OCI-LY7 (cell line): ENCODE measurements at regions not wholly inside any gene's neighbourhood (a gene's known extent, or its start where the extent isn't known, plus 50 kb on each side); places are given as distances from the start of the nearest gene placed in this dataset.
A peak's percentile ranks its signal among the peaks of the same experiment; 100 is the strongest.

Source experiments
- BruUV-seq: library from RNA; stranded (reverse); fragments of 400-500 nt; replicated peaks from 2 replicates; lab custom pipeline; 2021; lab: Mats Ljungman, UMichigan
- CTCF ChIA-PET: fragments of 300-600 bp; sonication (Branson Sonifier 250); formaldehyde crosslinking; loops from one replicate; lab custom pipeline; 2022; ENCODE audit warnings: antibody characterized with exemption; ENCODE audit not compliant: unreplicated experiment; lab: Charles Lee
- POLR2A ChIA-PET: fragments of 300-600 bp; sonication (Branson Sonifier 250); formaldehyde crosslinking; loops from one replicate; lab custom pipeline; 2022; ENCODE audit warnings: antibody characterized with exemption; lab: Charles Lee
- DNase-seq: peaks from one replicate; pipeline ENCODE4 v3.0.0-alpha.2; 2015; ENCODE audit warnings: low spot score
- H2AFZ ChIP-seq: fragments of 200-600 bp; sonication (generic), shearing (Covaris generic); 2 replicates; pipeline ENCODE4 v1.6.1; 2014; ENCODE audit warnings: mild to moderate bottlenecking, antibody characterized with exemption, low read length, moderate library complexity
- H3K27ac ChIP-seq: fragments of 200-600 bp; sonication (generic); 2 replicates; pipeline ENCODE4 v1.5.1; 2014; ENCODE audit warnings: mixed run types, low read depth, mild to moderate bottlenecking, moderate library complexity, low read length, inconsistent platforms; ENCODE audit not compliant: poor library complexity, severe bottlenecking
- H3K36me3 ChIP-seq: fragments of 200-600 bp; sonication (generic); 2 replicates; pipeline ENCODE4 v1.6.1; 2014; ENCODE audit warnings: mild to moderate bottlenecking, antibody characterized with exemption, low read length, moderate library complexity, mixed read lengths; ENCODE audit not compliant: insufficient read depth
- H3K4me1 ChIP-seq: fragments of 200-600 bp; sonication (generic); 2 replicates; pipeline ENCODE4 v1.5.1; 2014; ENCODE audit warnings: mild to moderate bottlenecking, low read length; ENCODE audit not compliant: insufficient read depth, poor library complexity, severe bottlenecking
- H3K4me2 ChIP-seq: fragments of 200-600 bp; sonication (generic); 2 replicates; pipeline ENCODE4 v1.6.1; 2014; ENCODE audit warnings: mild to moderate bottlenecking, low read length
- H3K4me3 ChIP-seq: fragments of 200-600 bp; sonication (generic); 2 replicates; pipeline ENCODE4 v1.5.1; 2014; ENCODE audit warnings: mild to moderate bottlenecking, low read depth, low read length; ENCODE audit not compliant: poor library complexity, severe bottlenecking
- H3K79me2 ChIP-seq: fragments of 200-600 bp; sonication (generic); 2 replicates; pipeline ENCODE4 v1.6.1; 2016; ENCODE audit warnings: low read depth, mild to moderate bottlenecking, low read length, moderate library complexity, mixed read lengths; ENCODE audit not compliant: insufficient read depth
- H3K9me2 ChIP-seq: fragments of 200-600 bp; sonication (generic); 2 replicates; pipeline ENCODE4 v1.6.1; 2016; ENCODE audit warnings: mild to moderate bottlenecking, low read length, mixed read lengths; ENCODE audit not compliant: insufficient read depth
- H3K9me3 ChIP-seq: fragments of 200-600 bp; sonication (generic); 2 replicates; pipeline ENCODE4 v1.6.1; 2014; ENCODE audit warnings: mild to moderate bottlenecking, mixed run types, low read length, mixed read lengths
- H4K20me1 ChIP-seq: fragments of 200-600 bp; sonication (generic); 2 replicates; pipeline ENCODE4 v1.6.1; 2014; ENCODE audit warnings: mild to moderate bottlenecking, antibody characterized with exemption, low read length, moderate library complexity, mixed read lengths; ENCODE audit not compliant: insufficient read depth
- EZH2phosphoT487 ChIP-seq: fragments of 200-600 bp; sonication (generic); IDR thresholded peaks from 2 replicates; pipeline ENCODE4 v1.6.1; 2018; ENCODE audit warnings: low read depth, borderline replicate concordance, mild to moderate bottlenecking, mixed run types, antibody characterized with exemption, low read length, moderate library complexity, mixed read lengths
- intact Hi-C: fragments of 100-400 bp; cut with micrococcal nuclease; formaldehyde crosslinking; loops from one replicate; pipeline ENCODE4 v1.10.0; 2022; ENCODE audit not compliant: unreplicated experiment
- TF ChIP-seq, protein P1 (sequence below): fragments of 200-600 bp; sonication (generic); conservative IDR thresholded peaks from 2 replicates; pipeline ENCODE4 v1.5.1; 2014; ENCODE audit warnings: mild to moderate bottlenecking, antibody characterized with exemption, low read length, moderate library complexity, mixed read lengths

DNA sequence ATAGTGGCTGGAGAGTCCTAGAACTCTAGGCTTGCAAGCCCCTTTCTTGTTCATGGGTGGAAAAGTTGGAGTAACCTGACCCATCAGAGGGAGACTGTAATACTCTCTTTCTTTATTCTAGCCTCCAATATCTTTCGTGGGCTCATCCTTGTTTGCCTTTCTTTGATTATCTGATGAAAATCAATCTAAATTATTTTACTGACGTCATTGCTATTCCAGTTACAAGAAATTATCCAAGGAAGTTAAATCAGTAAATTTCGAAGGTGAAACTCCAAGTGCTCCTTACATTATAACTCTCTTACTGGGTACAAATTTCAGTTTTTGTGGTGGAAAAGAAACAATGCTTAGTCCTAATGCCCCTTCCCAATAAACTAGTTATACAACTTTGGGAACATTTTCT lies 412.9 kb downstream of the IDS start:
- Histone ChIP-seq H3K79me2 (no peaks in the 10 kb centered on the region), H4K20me1 (no peaks in the 10 kb centered on the region), H3K4me1 (no peaks in the 10 kb centered on the region), H3K27ac (no peak overlapping the region), H2AFZ (no peak overlapping the region), H3K4me3 (no peak overlapping the region), H3K9me3 (no peaks in the 10 kb centered on the region), H3K4me2 (no peak overlapping the region), H3K9me2 (no peaks in the 10 kb centered on the region), H3K36me3 (no peaks in the 10 kb centered on the region)
- no peak for DNase-seq
- ChIA-PET CTCF (no interaction called here), POLR2A (no interaction called here)
- no TSS peak for BruUV-seq
- TF ChIP-seq EZH2phosphoT487: no peak
- TF ChIP-seq, protein P1, sequence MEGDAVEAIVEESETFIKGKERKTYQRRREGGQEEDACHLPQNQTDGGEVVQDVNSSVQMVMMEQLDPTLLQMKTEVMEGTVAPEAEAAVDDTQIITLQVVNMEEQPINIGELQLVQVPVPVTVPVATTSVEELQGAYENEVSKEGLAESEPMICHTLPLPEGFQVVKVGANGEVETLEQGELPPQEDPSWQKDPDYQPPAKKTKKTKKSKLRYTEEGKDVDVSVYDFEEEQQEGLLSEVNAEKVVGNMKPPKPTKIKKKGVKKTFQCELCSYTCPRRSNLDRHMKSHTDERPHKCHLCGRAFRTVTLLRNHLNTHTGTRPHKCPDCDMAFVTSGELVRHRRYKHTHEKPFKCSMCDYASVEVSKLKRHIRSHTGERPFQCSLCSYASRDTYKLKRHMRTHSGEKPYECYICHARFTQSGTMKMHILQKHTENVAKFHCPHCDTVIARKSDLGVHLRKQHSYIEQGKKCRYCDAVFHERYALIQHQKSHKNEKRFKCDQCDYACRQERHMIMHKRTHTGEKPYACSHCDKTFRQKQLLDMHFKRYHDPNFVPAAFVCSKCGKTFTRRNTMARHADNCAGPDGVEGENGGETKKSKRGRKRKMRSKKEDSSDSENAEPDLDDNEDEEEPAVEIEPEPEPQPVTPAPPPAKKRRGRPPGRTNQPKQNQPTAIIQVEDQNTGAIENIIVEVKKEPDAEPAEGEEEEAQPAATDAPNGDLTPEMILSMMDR: no peak
- intact Hi-C loops: no loop called here

DNA sequence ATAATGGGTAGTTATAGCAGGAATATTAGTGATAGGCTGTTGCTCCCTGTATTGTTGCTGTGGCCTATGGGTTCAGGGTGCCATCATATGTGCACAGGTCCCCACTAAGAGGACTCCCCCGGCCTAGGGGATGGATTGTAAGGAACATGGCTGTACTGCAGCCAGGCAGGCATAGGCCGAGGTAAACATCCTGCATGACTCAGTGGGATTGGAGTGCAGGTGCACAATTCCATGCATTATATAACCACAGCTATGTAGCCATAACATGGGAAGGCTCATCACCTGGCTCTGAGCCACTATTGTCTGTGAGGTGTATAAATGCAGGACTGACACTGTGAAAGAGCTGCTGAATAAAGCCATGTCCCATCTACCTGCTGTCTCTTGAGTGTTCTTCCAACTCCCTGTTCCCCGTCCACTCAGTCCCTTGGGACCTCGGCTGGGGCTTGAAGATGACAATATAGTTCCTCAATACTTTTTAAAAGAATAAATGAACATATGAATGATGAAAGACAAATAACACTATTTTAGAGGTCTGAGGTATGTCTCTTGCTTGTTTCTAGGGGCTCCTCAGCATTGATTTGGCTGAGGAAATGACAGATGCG lies 425.2 kb downstream of the IDS start:
- no peaks in the 10 kb centered on the region for H3K36me3 ChIP-seq
- no peak overlapping the region for H2AFZ ChIP-seq
- H3K27ac ChIP-seq: no peak overlapping the region
- no peak overlapping the region for H3K4me3 ChIP-seq
- no peaks in the 10 kb centered on the region for H4K20me1 ChIP-seq
- POLR2A ChIA-PET: interaction anchor here (0.6 kb wide), 1 partner anchor 688 kb away, joined by 5 read pairs; no protein-coding TSS in a partner anchor
- no peaks in the 10 kb centered on the region for H3K9me3 ChIP-seq
- no peak overlapping the region for H3K4me2 ChIP-seq
- no peaks in the 10 kb centered on the region for H3K9me2 ChIP-seq
- peak; percentile 3 for DNase-seq
- no peaks in the 10 kb centered on the region for H3K4me1 ChIP-seq
- no peaks in the 10 kb centered on the region for H3K79me2 ChIP-seq
- no TSS peak for BruUV-seq
- intact Hi-C loops: loop anchor here (10.0 kb wide), 1 partner anchor 1035 kb away; no protein-coding TSS in a partner anchor
- CTCF ChIA-PET: no interaction called here
- TF ChIP-seq, protein P1: no peak
- TF ChIP-seq EZH2phosphoT487: no peak

DNA sequence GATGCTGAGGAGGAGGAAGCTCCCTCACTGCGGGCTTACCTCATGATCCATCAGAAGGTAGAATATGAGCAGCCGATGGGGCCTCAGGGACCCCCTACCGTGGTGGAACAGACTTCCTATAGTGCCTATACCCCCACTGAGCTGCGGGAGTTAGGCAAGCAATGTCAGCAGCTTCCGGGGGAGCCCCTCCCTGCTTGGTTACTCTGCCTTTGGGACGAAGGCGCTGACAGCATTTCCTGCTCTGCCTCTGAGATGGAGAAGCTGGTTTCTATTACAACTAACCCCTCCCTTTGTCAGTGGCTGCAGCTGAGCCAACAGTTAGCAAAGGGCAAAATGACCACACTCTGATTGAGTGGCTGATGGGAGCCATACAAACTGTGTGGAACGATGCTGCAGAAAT lies 430.7 kb downstream of the IDS start:
- H3K27ac ChIP-seq: no peak overlapping the region
- H3K36me3 ChIP-seq: no peaks in the 10 kb centered on the region
- H3K4me2 ChIP-seq: no peak overlapping the region
- intact Hi-C loops: loop anchor here (10.0 kb wide), 1 partner anchor 1030 kb away; no protein-coding TSS in a partner anchor
- no peaks in the 10 kb centered on the region for H4K20me1 ChIP-seq
- H3K9me2 ChIP-seq: no peaks in the 10 kb centered on the region
- no peaks in the 10 kb centered on the region for H3K9me3 ChIP-seq
- TF ChIP-seq, protein P1: no peak
- no peak for TF ChIP-seq EZH2phosphoT487
- no peak overlapping the region for H2AFZ ChIP-seq
- BruUV-seq: no TSS peak
- ChIA-PET POLR2A (no interaction called here), CTCF (no interaction called here)
- peak; percentile 0 for DNase-seq
- no peaks in the 10 kb centered on the region for H3K79me2 ChIP-seq
- H3K4me3 ChIP-seq: no peak overlapping the region
- H3K4me1 ChIP-seq: no peaks in the 10 kb centered on the region
